Keratinocyte (primary cell): ENCODE measurements at regions not wholly inside any gene's neighbourhood (a gene's known extent, or its start where the extent isn't known, plus 50 kb on each side); places are given as distances from the start of the nearest gene placed in this dataset.

Experiments
- DNase-seq: peaks from one replicate; pipeline ENCODE4 v3.0.0-alpha.2; 2011; ENCODE audit warnings: low read depth, missing footprints, low spot score
- FAIRE-seq: peaks from 2 replicates; lab custom pipeline; 2011; peaks lifted over from hg19 to GRCh38; lab: Jason Lieb, UNC
- H2AFZ ChIP-seq: 2 replicates; pipeline ENCODE4 v1.6.0; 2012; ENCODE audit warnings: low read length, control low read depth, inconsistent platforms; ENCODE audit not compliant: control insufficient read depth
- H3K27ac ChIP-seq: 2 replicates; pipeline ENCODE4 v1.5.1; 2011; ENCODE audit warnings: low read length; ENCODE audit not compliant: control insufficient read depth, insufficient read depth
- H3K27me3 ChIP-seq: 3 replicates; pipeline ENCODE4 v1.6.0; 2011; ENCODE audit warnings: low read length; ENCODE audit not compliant: control insufficient read depth, insufficient read depth; ENCODE audit errors: extremely low read depth
- H3K36me3 ChIP-seq, 2 experiments: 2 replicates in 1 of 2; 3 replicates in 1 of 2; pipeline ENCODE4 v1.5.1; 2011; ENCODE audit warnings: low read length in 2 of 2, mild to moderate bottlenecking in 1 of 2; ENCODE audit not compliant: control insufficient read depth in 2 of 2, insufficient read depth in 2 of 2; ENCODE audit errors: extremely low read depth in 1 of 2
- H3K4me1 ChIP-seq: 3 replicates; pipeline ENCODE4 v1.5.1; 2011; ENCODE audit warnings: low read length; ENCODE audit not compliant: control insufficient read depth, insufficient read depth; ENCODE audit errors: extremely low read depth
- H3K4me2 ChIP-seq: 3 replicates; pipeline ENCODE4 v1.6.0; 2011; ENCODE audit warnings: low read depth, low read length; ENCODE audit not compliant: control insufficient read depth, insufficient read depth; ENCODE audit errors: extremely low read depth
- H3K4me3 ChIP-seq, 3 experiments: fragments of 200-600 bp in 1 of 3; sonication (generic) in 1 of 3; 2 replicates in 2 of 3; 3 replicates in 1 of 3; pipeline ENCODE4 v1.5.1; 2011 to 2016; ENCODE audit warnings: low read length in 3 of 3, mild to moderate bottlenecking in 3 of 3, control low read depth in 2 of 3, inconsistent platforms in 1 of 3, low read depth in 1 of 3, mixed read lengths in 1 of 3, mixed run types in 1 of 3, moderate library complexity in 1 of 3; ENCODE audit not compliant: control insufficient read depth in 2 of 3, insufficient read depth in 2 of 3; ENCODE audit errors: extremely low read depth in 1 of 3
- H3K79me2 ChIP-seq: 2 replicates; pipeline ENCODE4 v1.6.0; 2012; ENCODE audit warnings: low read length; ENCODE audit not compliant: control insufficient read depth, insufficient read depth
- H3K9ac ChIP-seq: 3 replicates; pipeline ENCODE4 v1.6.0; 2011; ENCODE audit warnings: low read length; ENCODE audit not compliant: control insufficient read depth, insufficient read depth; ENCODE audit errors: extremely low read depth
- H3K9me1 ChIP-seq: 3 replicates; pipeline ENCODE4 v1.6.0; 2011; ENCODE audit warnings: low read length; ENCODE audit not compliant: control insufficient read depth, insufficient read depth; ENCODE audit errors: extremely low read depth
- H3K9me3 ChIP-seq: 2 replicates; pipeline ENCODE4 v1.5.1; 2012; ENCODE audit warnings: low read depth, low read length; ENCODE audit not compliant: control insufficient read depth
- H4K20me1 ChIP-seq: 3 replicates; pipeline ENCODE4 v1.6.0; 2011; ENCODE audit warnings: low read length; ENCODE audit not compliant: control insufficient read depth, insufficient read depth; ENCODE audit errors: extremely low read depth
- EZH2 ChIP-seq: IDR thresholded peaks from one replicate; pipeline ENCODE4 v1.6.1; 2012; ENCODE audit warnings: inconsistent platforms, mild to moderate bottlenecking, low read length, moderate library complexity
- dilution Hi-C: fragments of 300-500 bp; cut with MboI; formaldehyde crosslinking; loops from one replicate; pipeline ENCODE4 v1.7.0; 2020; ENCODE audit warnings: low sequenced_read_pairs; ENCODE audit not compliant: extremely low pct_ligation_motif_present
- TF ChIP-seq, protein P1 (sequence below), 3 experiments: IDR thresholded peaks in 1 of 3; conservative IDR thresholded peaks in 1 of 3; optimal IDR thresholded peaks in 1 of 3; 2 replicates in 2 of 3; 3 replicates in 1 of 3; pipeline versions ENCODE3 to v1.5.1; 2011; ENCODE audit warnings: low read length in 3 of 3, mild to moderate bottlenecking in 3 of 3, moderate library complexity in 2 of 3, control low read depth in 1 of 3, inconsistent platforms in 1 of 3; ENCODE audit not compliant: insufficient read depth in 2 of 3; ENCODE audit errors: extremely low read depth in 1 of 3

DNA sequence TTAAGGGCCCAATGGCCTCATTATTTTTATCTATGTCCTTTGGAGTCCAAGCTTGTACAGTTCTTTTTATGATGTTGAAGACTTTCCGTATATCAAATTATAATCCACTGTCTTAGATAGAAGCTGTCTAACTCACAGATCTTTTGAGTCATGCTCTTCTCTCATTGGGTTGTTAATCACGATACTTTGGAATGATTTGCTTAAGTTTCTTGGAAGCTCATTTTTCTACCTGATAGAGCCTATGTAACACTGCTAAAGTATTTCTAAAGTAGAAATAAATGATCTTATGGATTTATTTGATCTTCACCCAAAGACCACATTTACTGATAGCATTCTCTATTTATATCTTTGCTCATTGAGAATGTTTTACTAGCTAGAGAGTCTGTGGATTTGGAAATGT is 1554.1 kb downstream of the PLA2G4A start:
- FAIRE-seq, result no peak
- Histone ChIP-seq H3K27ac (no peak overlapping the region), H3K4me2 (no peak overlapping the region), H3K9me3 (no peaks in the 10 kb centered on the region), H3K4me1 (no peaks in the 10 kb centered on the region), H4K20me1 (no peaks in the 10 kb centered on the region), H3K79me2 (no peaks in the 10 kb centered on the region), H2AFZ (no peak overlapping the region), H3K27me3 (no peaks in the 10 kb centered on the region), H3K4me3 (no peak overlapping the region), H3K36me3 (no peaks in the 10 kb centered on the region), H3K9me1 (no peaks in the 10 kb centered on the region), H3K9ac (no peak overlapping the region)
- no peak for DNase-seq
- TF ChIP-seq, protein P1, sequence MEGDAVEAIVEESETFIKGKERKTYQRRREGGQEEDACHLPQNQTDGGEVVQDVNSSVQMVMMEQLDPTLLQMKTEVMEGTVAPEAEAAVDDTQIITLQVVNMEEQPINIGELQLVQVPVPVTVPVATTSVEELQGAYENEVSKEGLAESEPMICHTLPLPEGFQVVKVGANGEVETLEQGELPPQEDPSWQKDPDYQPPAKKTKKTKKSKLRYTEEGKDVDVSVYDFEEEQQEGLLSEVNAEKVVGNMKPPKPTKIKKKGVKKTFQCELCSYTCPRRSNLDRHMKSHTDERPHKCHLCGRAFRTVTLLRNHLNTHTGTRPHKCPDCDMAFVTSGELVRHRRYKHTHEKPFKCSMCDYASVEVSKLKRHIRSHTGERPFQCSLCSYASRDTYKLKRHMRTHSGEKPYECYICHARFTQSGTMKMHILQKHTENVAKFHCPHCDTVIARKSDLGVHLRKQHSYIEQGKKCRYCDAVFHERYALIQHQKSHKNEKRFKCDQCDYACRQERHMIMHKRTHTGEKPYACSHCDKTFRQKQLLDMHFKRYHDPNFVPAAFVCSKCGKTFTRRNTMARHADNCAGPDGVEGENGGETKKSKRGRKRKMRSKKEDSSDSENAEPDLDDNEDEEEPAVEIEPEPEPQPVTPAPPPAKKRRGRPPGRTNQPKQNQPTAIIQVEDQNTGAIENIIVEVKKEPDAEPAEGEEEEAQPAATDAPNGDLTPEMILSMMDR (optimal IDR thresholded peaks at IDR 0.05 in 1 of 3, IDR thresholded peaks at IDR 0.05 in 1 of 3, conservative IDR thresholded peaks at IDR 0.05 in 1 of 3; ENCODE audit: extremely low read depth in 1 of 3, insufficient read depth in 2 of 3, low read length in 3 of 3), result no peak
- no peak for TF ChIP-seq EZH2
- dilution Hi-C loops, result no loop called here

DNA sequence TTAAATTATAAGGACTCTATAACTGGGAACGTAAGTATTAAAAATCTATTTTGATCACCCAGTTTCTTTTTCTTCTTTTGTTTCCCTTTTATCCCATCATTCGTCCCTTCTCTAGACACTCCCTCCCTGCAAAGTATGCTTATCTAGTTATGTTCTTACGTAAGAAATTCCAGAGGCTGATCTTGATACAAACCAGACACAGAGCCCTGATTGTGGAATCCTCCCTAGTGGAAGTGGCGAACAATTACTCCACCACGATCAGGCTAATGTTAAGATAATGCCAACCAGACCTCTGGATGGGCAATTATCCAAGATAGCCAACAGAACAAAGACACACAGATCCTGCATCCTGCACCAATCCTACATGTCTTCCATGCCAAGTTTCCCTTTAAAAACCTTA is 1557.4 kb downstream of the PLA2G4A start:
- Histone ChIP-seq H3K27ac (no peak overlapping the region), H3K9ac (no peak overlapping the region), H3K27me3 (no peaks in the 10 kb centered on the region), H2AFZ (no peak overlapping the region), H3K4me1 (no peaks in the 10 kb centered on the region), H3K79me2 (no peaks in the 10 kb centered on the region), H3K9me1 (no peaks in the 10 kb centered on the region), H4K20me1 (no peaks in the 10 kb centered on the region), H3K9me3 (no peaks in the 10 kb centered on the region), H3K36me3 (no peaks in the 10 kb centered on the region), H3K4me3 (no peak overlapping the region), H3K4me2 (no peak overlapping the region)
- no peak for DNase-seq
- dilution Hi-C loops, result no loop called here
- FAIRE-seq, result no peak
- TF ChIP-seq EZH2, result no peak
- TF ChIP-seq, protein P1 (optimal IDR thresholded peaks at IDR 0.05 in 1 of 3, IDR thresholded peaks at IDR 0.05 in 1 of 3, conservative IDR thresholded peaks at IDR 0.05 in 1 of 3; ENCODE audit: extremely low read depth in 1 of 3, insufficient read depth in 2 of 3, low read length in 3 of 3), result no peak
